WTC11 (cell line): ENCODE measurements at regions not wholly inside any gene's neighbourhood (a gene's known extent, or its start where the extent isn't known, plus 50 kb on each side); places are given as distances from the start of the nearest gene placed in this dataset.

ENCODE experiments used
- ATAC-seq: fragments of 200-7000 bp; cut with Tn5 transposase; 2 replicates; pipeline ENCODE4 v1.10.0; 2021; ENCODE audit warnings: mild to moderate bottlenecking, moderate library complexity
- CTCF ChIA-PET: fragments of 300-600 bp; sonication (Branson Sonifier 250); formaldehyde crosslinking; loops from one replicate; lab custom pipeline; 2021; ENCODE audit warnings: antibody characterized with exemption; lab: Charles Lee
- POLR2A ChIA-PET: fragments of 350-600 bp; sonication (Branson Sonifier 250); formaldehyde crosslinking; loops from one replicate; lab custom pipeline; 2021; ENCODE audit warnings: antibody characterized with exemption; lab: Charles Lee
- DNase-seq: peaks from one replicate; pipeline ENCODE4 v3.0.0; 2021; ENCODE audit warnings: low spot score
- H3K27ac Mint-ChIP-seq: 2 replicates; pipeline ENCODE4 v1.8.0; 2021; ENCODE audit warnings: mixed read lengths
- H3K27me3 Mint-ChIP-seq: 2 replicates; pipeline ENCODE4 v1.8.0; 2021; ENCODE audit warnings: low read depth, mild to moderate bottlenecking, moderate library complexity, mixed read lengths
- H3K36me3 Mint-ChIP-seq: 2 replicates; pipeline ENCODE4 v1.8.0; 2021; ENCODE audit warnings: mixed read lengths
- H3K4me1 Mint-ChIP-seq: 2 replicates; pipeline ENCODE4 v1.8.0; 2022; ENCODE audit warnings: mixed read lengths
- H3K4me3 Mint-ChIP-seq: 2 replicates; pipeline ENCODE4 v1.8.0; 2021; ENCODE audit warnings: mild to moderate bottlenecking, moderate library complexity, mixed read lengths
- H3K9me3 Mint-ChIP-seq: 2 replicates; pipeline ENCODE4 v1.8.0; 2021; ENCODE audit warnings: mixed read lengths
- ATF2 ChIP-seq: sonication (generic); formaldehyde crosslinking; IDR thresholded peaks from 2 replicates; pipeline ENCODE4 v1.8.1; 2022; ENCODE audit warnings: low read depth, missing genetic modification reagents, borderline replicate concordance
- ATF3 ChIP-seq: sonication (generic); formaldehyde crosslinking; conservative IDR thresholded peaks from 2 replicates; pipeline ENCODE4 v1.8.1; 2022; ENCODE audit warnings: mild to moderate bottlenecking, missing genetic modification reagents
- EMX1 ChIP-seq: fragments of 250-450 bp; sonication (Bioruptor Pico); IDR thresholded peaks from 2 replicates; pipeline ENCODE4 v1.8.0; 2021; ENCODE audit warnings: mild to moderate bottlenecking
- JUN ChIP-seq: sonication (generic); formaldehyde crosslinking; IDR thresholded peaks from 2 replicates; pipeline ENCODE4 v1.8.0; 2023; ENCODE audit warnings: mild to moderate bottlenecking, missing genetic modification reagents
- NFATC4 ChIP-seq: fragments of 250-450 bp; sonication (Bioruptor Pico); IDR thresholded peaks from 2 replicates; pipeline ENCODE4 v1.9.0; 2021; ENCODE audit warnings: mild to moderate bottlenecking
- NR3C1 ChIP-seq: sonication (generic); formaldehyde crosslinking; conservative IDR thresholded peaks from 2 replicates; pipeline ENCODE4 v1.8.1; 2023; ENCODE audit warnings: low read depth, mild to moderate bottlenecking, missing genetic modification reagents
- RELA ChIP-seq: sonication (generic); formaldehyde crosslinking; IDR thresholded peaks from 2 replicates; pipeline ENCODE4 v1.8.1; 2022; ENCODE audit warnings: missing genetic modification reagents, mild to moderate bottlenecking, borderline replicate concordance
- SP1 ChIP-seq: sonication (generic); formaldehyde crosslinking; conservative IDR thresholded peaks from 2 replicates; pipeline ENCODE4 v1.8.1; 2022; ENCODE audit warnings: missing genetic modification reagents
- ZNF121 ChIP-seq: sonication (generic); formaldehyde crosslinking; IDR thresholded peaks from 2 replicates; pipeline ENCODE4 v1.8.0; 2023; ENCODE audit warnings: missing genetic modification reagents
- ZNF232 ChIP-seq: sonication (generic); formaldehyde crosslinking; IDR thresholded peaks from 2 replicates; pipeline ENCODE4 v1.8.0; 2022; ENCODE audit warnings: mild to moderate bottlenecking, missing genetic modification reagents
- ZNF671 ChIP-seq: fragments of 250-450 bp; sonication (Bioruptor Pico); IDR thresholded peaks from 2 replicates; pipeline ENCODE4 v1.8.0; 2021; ENCODE audit warnings: mild to moderate bottlenecking
- TF ChIP-seq, protein P1 (sequence below): sonication (generic); formaldehyde crosslinking; IDR thresholded peaks from 2 replicates; pipeline ENCODE4 v1.8.1; 2023; ENCODE audit warnings: mild to moderate bottlenecking, missing genetic modification reagents
- TF ChIP-seq, protein P2 (sequence below): fragments of 250-450 bp; sonication (Bioruptor Pico); IDR thresholded peaks from 2 replicates; pipeline ENCODE4 v1.8.0; 2021; ENCODE audit warnings: mild to moderate bottlenecking
- TF ChIP-seq, protein P3 (sequence below): fragments of 200-600 bp; IDR thresholded peaks from 2 replicates; pipeline ENCODE4 v1.8.0; 2022; ENCODE audit warnings: antibody characterized with exemption
- TF ChIP-seq, protein P4 (sequence below): sonication (generic); formaldehyde crosslinking; IDR thresholded peaks from 2 replicates; pipeline ENCODE4 v1.8.1; 2022; ENCODE audit warnings: mild to moderate bottlenecking, moderate library complexity, missing genetic modification reagents

DNA sequence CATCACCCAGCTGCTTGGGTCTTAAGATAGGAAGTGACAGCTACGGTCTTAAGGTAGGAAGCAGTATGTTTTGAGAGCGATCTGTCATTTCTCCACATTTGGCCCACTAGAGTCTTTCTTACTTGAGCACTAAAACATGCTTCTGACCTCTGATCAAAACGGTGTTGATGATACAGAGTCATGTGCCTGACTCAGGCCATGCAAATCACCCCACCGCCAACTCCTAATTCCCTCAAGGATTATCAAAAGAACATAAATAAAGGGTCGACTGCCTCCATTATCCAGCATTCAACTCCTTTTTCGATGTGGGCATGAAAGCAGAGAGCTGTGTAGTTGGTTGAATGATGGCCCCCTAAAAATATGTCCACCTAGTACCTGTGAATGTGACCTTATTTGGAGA, 201.7 kb upstream of the PROK2 start:
- Mint-ChIP-seq H3K9me3 (peaks cover 15% of the 10 kb centered on the region), H3K4me3 (no peak overlapping the region), H3K4me1 (peaks cover 13% of the 10 kb centered on the region), H3K27ac (0 out of 2 replicates have a peak overlapping the region, but pooled peaks have one; percentile 17), H3K36me3 (peaks cover 10% of the 10 kb centered on the region; the same call in 1 of the 2 replicates), H3K27me3 (no peaks in the 10 kb centered on the region)
- ATAC-seq = no peak
- ChIA-PET POLR2A (no interaction called here), CTCF (interaction anchor here (0.5 to 1.7 kb wide), 7 partner anchors 9 to 807 kb away, joined by 3 to 7 read pairs (median 3); no protein-coding TSS in a partner anchor)
- no peak for DNase-seq
- TF ChIP-seq ZNF232 (no peak), RELA (no peak), SP1 (CRISPR knock-in tag) (no peak), ZNF121 (CRISPR knock-in tag) (no peak), ATF2 (CRISPR knock-in tag) (no peak), NR3C1 (no peak), JUN (CRISPR knock-in tag) (no peak), NFATC4 (CRISPR knock-in tag) (no peak), EMX1 (CRISPR knock-in tag) (no peak)
- TF ChIP-seq, protein P1, sequence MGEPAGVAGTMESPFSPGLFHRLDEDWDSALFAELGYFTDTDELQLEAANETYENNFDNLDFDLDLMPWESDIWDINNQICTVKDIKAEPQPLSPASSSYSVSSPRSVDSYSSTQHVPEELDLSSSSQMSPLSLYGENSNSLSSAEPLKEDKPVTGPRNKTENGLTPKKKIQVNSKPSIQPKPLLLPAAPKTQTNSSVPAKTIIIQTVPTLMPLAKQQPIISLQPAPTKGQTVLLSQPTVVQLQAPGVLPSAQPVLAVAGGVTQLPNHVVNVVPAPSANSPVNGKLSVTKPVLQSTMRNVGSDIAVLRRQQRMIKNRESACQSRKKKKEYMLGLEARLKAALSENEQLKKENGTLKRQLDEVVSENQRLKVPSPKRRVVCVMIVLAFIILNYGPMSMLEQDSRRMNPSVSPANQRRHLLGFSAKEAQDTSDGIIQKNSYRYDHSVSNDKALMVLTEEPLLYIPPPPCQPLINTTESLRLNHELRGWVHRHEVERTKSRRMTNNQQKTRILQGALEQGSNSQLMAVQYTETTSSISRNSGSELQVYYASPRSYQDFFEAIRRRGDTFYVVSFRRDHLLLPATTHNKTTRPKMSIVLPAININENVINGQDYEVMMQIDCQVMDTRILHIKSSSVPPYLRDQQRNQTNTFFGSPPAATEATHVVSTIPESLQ (CRISPR knock-in tag) = no peak
- TF ChIP-seq, protein P2, sequence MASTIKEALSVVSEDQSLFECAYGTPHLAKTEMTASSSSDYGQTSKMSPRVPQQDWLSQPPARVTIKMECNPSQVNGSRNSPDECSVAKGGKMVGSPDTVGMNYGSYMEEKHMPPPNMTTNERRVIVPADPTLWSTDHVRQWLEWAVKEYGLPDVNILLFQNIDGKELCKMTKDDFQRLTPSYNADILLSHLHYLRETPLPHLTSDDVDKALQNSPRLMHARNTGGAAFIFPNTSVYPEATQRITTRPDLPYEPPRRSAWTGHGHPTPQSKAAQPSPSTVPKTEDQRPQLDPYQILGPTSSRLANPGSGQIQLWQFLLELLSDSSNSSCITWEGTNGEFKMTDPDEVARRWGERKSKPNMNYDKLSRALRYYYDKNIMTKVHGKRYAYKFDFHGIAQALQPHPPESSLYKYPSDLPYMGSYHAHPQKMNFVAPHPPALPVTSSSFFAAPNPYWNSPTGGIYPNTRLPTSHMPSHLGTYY (CRISPR knock-in tag) = no peak
- TF ChIP-seq, protein P3, sequence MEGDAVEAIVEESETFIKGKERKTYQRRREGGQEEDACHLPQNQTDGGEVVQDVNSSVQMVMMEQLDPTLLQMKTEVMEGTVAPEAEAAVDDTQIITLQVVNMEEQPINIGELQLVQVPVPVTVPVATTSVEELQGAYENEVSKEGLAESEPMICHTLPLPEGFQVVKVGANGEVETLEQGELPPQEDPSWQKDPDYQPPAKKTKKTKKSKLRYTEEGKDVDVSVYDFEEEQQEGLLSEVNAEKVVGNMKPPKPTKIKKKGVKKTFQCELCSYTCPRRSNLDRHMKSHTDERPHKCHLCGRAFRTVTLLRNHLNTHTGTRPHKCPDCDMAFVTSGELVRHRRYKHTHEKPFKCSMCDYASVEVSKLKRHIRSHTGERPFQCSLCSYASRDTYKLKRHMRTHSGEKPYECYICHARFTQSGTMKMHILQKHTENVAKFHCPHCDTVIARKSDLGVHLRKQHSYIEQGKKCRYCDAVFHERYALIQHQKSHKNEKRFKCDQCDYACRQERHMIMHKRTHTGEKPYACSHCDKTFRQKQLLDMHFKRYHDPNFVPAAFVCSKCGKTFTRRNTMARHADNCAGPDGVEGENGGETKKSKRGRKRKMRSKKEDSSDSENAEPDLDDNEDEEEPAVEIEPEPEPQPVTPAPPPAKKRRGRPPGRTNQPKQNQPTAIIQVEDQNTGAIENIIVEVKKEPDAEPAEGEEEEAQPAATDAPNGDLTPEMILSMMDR = no peak
- TF ChIP-seq, protein P4, sequence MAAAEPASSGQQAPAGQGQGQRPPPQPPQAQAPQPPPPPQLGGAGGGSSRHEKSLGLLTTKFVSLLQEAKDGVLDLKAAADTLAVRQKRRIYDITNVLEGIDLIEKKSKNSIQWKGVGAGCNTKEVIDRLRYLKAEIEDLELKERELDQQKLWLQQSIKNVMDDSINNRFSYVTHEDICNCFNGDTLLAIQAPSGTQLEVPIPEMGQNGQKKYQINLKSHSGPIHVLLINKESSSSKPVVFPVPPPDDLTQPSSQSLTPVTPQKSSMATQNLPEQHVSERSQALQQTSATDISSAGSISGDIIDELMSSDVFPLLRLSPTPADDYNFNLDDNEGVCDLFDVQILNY (CRISPR knock-in tag) = no peak

DNA sequence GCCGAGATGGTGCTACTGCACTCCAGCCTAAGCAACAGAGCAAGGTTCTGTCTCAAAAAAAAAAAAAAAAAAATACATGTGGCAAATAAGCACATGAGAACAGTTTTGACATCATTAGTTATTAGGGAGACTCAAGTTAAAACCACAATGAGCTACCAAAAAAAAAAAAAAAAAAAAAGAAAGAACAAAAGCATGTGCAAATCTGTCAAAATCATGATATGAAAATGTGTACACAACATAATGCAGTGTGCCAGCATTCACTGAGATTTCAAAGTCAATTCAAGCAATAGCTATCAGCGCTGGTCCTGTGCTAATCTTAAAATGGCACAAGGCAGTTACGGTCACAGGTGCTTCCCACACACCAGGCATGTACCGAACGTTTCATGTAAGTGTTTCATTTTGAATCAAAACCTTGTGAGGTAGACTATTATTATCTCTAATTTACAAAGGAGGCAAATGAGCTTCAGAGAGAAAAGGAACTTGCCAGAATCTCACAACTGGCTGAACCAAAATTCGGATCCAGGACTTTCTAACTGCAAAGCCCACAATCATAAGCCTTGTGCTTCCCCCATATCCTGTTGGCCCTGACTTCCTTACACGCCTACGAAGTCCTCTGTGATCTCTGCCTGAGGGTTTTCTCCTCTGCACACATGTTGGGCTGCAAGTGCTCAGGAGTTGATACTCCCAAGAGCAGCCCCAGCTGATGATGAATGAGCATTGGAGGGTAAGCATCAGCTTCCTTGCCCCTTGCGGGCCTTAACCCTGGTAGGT, 200.1 kb upstream of the PROK2 start:
- no peak for TF ChIP-seq ZNF671
- no peak for TF ChIP-seq ATF3 (CRISPR knock-in tag)
- ChIA-PET POLR2A (interaction anchor here (0.6 to 0.7 kb wide), 3 partner anchors 18 to 64 kb away, joined by 3 to 4 read pairs (median 3); no protein-coding TSS in a partner anchor), CTCF (no interaction called here)
- H3K9me3 Mint-ChIP-seq = peaks cover 9% of the 10 kb centered on the region
- no peaks in the 10 kb centered on the region for H3K36me3 Mint-ChIP-seq
- no peaks in the 10 kb centered on the region for H3K27me3 Mint-ChIP-seq
- H3K4me3 Mint-ChIP-seq = no peak overlapping the region
- H3K4me1 Mint-ChIP-seq = peaks cover 13% of the 10 kb centered on the region
- DNase-seq = no peak
- H3K27ac Mint-ChIP-seq = no peak overlapping the region
- no peak for ATAC-seq
